ENCODE measurements at regions not wholly inside any gene's neighbourhood (a gene's known extent, or its start where the extent isn't known, plus 50 kb on each side); places are given as distances from the start of the nearest gene placed in this dataset.

- no peak for DNase-seq (ENCODE audit: low read depth in 4 of 4, low spot score in 2 of 4)
These were observed 273.4 kb downstream of the TLE3 start for GRCh38 chr15:69824075-69824876.

DNA sequence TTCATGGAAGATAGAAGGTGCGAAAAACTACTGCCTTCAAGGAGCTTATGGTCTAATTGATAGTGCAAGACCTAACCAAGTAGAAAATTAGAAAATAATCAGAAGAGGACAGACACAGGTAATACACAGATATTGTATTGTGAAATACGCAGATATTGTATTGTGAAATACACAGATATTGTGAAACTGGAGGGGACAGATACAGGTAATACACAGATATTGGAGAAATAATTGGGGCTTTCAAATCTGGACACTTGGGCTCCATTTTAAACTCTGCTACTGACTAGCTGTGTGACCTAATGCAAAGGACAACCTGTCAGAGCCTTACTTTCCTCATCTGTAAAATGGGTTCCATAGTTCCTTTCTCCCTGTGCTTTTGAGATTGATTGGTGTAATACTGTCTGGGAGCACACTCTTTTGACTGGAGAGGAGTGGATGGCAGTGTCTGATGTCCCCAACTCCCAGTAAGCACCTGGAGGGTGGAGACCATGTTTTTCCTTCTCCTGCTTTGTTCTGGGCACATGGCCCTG is 272.8 kb downstream of the TLE3 start:
- DNase-seq (ENCODE audit: low read depth in 4 of 4, low spot score in 2 of 4), result no peak

DNA sequence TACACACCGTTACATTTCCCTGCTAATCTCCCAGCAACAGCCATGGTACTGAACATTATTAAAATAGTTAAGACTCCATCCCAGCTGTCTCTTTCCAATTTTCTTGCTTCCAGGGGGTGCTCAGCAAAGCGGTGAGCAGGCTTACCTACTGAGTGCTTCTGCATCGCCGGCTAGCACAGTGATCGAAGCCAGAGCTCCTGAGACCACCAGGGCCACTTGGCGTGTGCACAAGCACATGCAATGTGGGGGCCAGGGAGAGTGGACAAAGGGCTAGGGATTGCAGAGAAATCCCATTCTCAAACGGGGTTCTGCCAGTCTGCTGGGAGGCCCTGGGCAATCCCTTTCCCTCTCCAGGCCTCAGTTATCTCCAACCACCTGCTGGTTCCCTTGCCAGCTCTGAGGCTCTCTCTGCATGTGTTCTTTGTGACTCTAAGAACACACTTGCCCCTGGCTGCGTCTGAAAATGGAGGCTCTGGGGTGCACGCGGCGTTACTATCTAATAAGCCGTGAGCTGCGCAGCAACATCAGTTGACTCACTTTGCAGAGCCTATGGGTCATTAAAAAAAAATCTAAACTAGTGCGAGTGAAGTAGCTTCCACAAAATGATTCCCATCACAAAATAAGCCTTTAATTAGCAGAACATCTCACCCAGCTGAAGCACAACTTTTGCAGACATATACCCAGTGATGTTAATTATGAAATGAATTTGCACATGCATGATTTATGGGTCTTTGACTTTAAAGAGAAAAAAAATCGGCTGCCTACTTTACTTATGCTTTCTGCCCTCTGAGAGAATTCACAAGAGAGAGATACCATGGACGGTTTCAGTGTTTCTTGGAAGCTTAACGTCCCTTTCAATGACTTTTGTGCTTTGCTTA is 271.5 kb downstream of the TLE3 start:
- DNase-seq (ENCODE audit: low read depth in 4 of 4, low spot score in 2 of 4), result no peak

GRCh38 chr15:69826819-69827175 is 270.9 kb downstream of the TLE3 start:
- no peak for DNase-seq (ENCODE audit: low read depth in 4 of 4, low spot score in 2 of 4)

DNA sequence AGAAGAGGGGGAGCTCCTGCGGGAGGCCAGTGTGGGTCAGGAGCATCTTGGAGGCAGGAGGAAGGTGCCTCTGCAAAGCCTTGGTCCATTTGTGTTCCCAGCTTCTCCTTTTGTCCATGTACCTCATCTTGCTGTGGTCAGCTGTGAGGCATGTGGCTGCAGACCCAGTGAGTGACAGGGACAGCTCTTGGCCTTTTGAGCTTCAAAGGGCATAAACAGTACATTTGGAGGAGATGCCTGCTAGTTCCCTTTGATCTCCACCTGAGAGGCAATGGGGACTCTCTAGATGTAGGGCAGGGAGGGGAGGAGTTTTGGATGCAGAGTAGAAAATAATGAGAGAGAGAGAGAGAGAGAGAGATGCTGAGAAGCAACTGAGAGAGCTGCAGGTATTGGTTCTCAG is 270.0 kb downstream of the TLE3 start:
- no peak for DNase-seq (ENCODE audit: low read depth in 4 of 4, low spot score in 2 of 4)

- DNase-seq (ENCODE audit: low read depth in 4 of 4, low spot score in 2 of 4), result no peak
These were observed 269.4 kb downstream of the TLE3 start for GRCh38 chr15:69828181-69828828.

- DNase-seq (ENCODE audit: low read depth in 4 of 4, low spot score in 2 of 4), result no peak
These were observed 267.7 kb downstream of the TLE3 start for GRCh38 chr15:69829974-69830373.

- no peak for DNase-seq (ENCODE audit: low read depth in 4 of 4, low spot score in 2 of 4)
These were observed 267.3 kb downstream of the TLE3 start for GRCh38 chr15:69830430-69830829.

- no peak for DNase-seq (ENCODE audit: low read depth in 4 of 4, low spot score in 2 of 4)
These were observed 266.8 kb downstream of the TLE3 start for GRCh38 chr15:69830876-69831275.

DNA sequence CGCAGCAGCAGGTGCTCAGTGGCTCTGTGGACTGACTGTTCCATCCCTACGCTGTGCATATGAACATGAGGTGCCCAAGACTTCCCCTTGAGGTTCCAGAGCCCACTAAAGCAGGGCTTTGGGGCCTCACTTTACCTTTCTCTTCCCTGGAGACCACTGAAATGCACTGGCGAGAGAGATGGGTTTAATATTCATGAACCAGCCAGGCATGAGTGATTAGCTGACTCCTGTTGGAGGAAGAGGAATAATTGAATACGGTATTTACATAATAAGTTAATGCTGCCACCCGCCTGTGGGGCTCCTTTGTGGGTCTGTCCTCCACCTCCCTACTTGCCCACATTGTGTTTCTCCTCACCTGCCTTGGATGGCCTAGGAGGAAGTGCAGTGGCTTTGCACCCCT is 263.4 kb downstream of the TLE3 start:
- DNase-seq (ENCODE audit: low read depth in 4 of 4, low spot score in 2 of 4), result no peak

- no peak for DNase-seq (ENCODE audit: low read depth in 4 of 4, low spot score in 2 of 4)
These were observed 263.0 kb downstream of the TLE3 start for GRCh38 chr15:69834761-69835160.

DNA sequence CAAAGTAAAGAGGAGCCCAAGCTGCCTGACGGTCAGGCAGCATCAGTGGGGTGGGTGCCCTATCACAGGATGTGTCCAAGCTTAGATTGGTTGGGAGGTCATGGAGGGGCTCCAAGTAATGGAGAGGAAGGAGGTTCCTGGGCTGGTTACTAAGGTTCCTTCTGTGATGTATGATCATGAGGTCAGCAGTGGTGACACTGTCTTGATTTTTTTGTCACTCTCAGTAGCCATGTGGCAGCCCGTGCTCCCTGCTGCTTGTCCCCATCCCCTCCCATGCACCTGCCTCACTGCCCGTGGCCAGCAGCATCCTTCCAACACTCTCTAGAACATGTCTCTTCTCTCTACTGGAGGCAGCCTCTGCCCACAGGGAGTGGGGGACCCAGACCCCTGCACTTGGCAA is 261.7 kb downstream of the TLE3 start:
- DNase-seq (ENCODE audit: low read depth in 4 of 4, low spot score in 2 of 4), result no peak

GRCh38 chr15:69836526-69837230 is 261.0 kb downstream of the TLE3 start:
- no peak for DNase-seq (ENCODE audit: low read depth in 4 of 4, low spot score in 2 of 4)

DNA sequence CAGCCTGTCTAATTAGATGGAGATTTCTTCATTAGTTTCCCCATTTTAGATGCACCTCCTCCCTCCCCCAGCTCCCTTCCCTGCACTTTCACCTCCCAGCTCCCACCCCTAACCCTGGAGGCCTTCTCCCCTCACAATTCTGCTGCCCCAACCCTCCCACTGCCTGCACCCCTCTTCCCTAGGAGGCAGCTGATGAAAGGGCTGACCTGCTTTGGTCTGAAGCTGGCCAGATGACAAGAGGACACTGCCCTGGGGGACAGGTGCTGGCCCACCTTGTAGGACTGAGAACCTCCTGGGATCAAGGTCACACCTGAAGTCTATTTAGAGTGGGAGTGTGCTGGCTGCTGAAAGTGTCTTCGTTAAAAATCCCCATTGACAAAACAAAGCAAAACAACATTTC is 259.4 kb downstream of the TLE3 start:
- DNase-seq (ENCODE audit: low read depth in 4 of 4, low spot score in 2 of 4), result no peak

GRCh38 chr15:69838994-69839393 is 258.7 kb downstream of the TLE3 start:
- DNase-seq (ENCODE audit: low read depth in 4 of 4, low spot score in 2 of 4), result no peak

DNA sequence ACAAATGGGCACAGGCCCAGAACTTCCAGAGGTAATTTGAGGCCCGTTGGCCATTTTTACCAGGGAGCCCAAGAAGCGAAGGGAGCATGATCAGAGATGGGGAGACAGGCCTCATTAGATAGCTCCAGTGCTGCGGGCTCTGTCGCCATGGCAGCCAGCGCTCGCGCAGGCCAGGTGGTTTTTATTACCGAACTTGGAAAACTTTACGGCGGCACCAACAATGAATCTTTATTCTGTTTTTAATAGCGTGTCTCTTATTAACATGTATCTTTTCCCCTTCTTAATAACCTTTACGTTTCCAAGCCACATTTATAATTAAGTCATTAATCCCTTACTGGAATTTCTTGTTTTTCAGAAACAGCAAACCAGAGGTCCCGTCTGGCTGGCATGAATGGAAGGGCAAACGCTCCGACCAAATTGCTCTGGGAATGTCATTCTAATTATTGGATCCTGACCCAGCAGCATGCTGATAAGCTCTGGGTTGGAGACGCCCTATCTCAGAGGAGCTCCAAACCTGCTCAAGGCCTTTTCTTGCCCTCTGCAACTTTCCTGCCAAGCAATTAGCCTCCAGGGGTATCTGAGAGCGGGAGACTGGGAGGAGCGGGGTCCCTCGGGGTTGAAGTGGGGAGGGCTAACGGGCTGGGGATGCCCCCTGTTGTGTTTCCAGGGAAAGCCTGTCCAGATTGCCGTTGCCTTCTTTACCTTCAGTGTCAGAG is 256.4 kb downstream of the TLE3 start:
- no peak for DNase-seq (ENCODE audit: low read depth in 4 of 4, low spot score in 2 of 4)

DNA sequence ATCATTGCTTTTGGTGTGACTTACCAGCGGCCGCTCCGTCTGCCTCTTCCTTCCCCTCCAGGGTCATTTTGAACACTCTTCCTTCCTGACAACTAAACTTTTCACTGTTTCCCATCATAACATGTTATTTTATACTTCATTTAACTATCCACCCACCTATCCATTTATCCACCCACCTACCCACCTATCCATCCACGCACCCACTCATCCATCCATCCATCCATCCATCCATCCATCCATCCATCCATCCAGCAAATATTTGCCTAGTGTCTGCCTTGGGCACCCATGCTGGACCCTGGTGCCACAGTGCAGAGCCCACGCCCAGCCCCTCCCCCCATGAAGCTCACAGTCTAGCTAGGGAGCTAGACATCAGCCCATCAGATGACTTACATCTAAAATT is 254.9 kb downstream of the TLE3 start:
- no peak for DNase-seq (ENCODE audit: low read depth in 4 of 4, low spot score in 2 of 4)

DNA sequence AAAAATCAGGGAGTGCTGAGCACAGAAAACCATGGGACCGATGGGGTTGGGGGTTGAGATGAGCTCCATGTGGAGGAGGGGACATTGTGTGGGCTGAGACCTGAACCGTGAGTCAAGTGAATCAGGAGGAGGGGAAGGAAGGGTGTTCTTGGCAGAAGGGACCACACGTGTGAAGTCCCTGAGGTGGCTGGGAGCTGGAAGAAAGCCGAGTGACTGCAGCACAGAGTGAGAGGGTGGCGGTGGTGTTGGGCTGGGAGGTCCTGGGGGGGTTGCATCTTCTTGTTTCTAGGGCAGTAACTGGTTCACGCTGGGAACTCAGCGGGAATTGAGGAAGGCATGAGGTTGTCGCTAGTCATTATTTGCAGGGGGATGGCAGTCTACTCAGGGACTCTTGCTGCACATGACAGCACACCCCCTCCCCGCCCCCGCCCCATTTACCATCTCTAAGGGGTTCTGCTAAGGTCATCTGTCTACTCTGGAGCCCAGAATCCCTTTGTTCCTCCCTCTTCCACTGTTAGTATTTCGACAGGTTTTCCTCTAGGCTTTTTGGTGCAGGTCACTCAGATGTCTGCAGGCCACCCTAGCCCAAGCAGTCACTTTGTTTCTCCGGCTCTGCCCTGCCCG is 254.3 kb downstream of the TLE3 start:
- DNase-seq (ENCODE audit: low read depth in 4 of 4, low spot score in 2 of 4), result no peak

GRCh38 chr15:69843900-69844304 is 253.8 kb downstream of the TLE3 start:
- DNase-seq (ENCODE audit: low read depth in 4 of 4, low spot score in 2 of 4), result no peak

DNA sequence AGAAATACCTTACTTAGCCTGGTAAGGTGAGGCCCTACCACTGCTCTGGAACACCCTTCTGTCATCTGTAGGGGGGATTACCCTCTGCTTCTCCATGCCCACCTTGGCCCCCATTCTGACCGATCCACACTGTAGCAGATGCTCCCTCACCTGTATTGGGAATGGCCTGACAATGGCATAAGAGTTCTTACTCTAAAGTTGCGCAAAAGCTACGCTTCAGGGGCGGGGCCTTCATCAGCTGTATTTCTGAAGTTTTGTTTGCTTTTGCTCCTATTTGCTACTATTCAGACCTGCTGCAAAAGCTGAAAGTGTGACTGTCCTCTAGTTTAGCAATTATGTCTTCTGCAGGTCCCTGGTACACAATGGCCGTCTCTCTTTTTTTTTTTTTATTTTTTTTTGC is 252.6 kb downstream of the TLE3 start:
- DNase-seq (ENCODE audit: low read depth in 4 of 4, low spot score in 2 of 4), result no peak

All from left renal cortex interstitium (tissue), 4 donors.